ENCODE measurements at regions not wholly inside any gene's neighbourhood (a gene's known extent, or its start where the extent isn't known, plus 50 kb on each side); places are given as distances from the start of the nearest gene placed in this dataset.

DNA sequence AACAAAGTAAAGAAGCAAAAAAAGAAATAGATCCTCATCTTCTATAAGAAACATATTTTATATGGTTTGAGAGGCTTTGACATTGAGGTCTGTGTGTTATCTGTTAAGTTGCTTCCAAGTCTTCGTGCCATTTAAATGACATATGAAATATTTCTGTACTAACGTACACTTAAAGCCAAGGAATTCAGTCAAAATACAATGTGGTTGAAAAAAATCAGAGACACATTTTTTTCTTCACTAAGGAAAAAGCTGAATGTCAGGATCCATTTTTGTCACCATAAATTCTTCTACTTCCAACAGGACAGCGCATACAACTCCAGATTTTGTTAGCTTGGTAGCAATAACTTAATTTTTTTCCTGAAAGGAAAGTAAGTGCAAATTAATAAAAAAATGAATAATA is 168.5 kb downstream of the FAT4 start:
- no peaks in the 10 kb centered on the region for H3K27me3 ChIP-seq (ENCODE audit: insufficient read depth, insufficient read length)
- no peaks in the 10 kb centered on the region for H3K4me1 ChIP-seq (ENCODE audit: insufficient read depth, insufficient read length)
- H3K36me3 ChIP-seq (ENCODE audit: insufficient read depth, insufficient read length, low read length): no peaks in the 10 kb centered on the region
- H3K9me3 ChIP-seq (ENCODE audit: insufficient read depth, low read length): no peaks in the 10 kb centered on the region
- no peak for TF ChIP-seq SUZ12 (IDR thresholded peaks at IDR 0.05; ENCODE audit: extremely low read depth, insufficient read depth, insufficient read length)
- TF ChIP-seq YY1 (IDR thresholded peaks at IDR 0.05; ENCODE audit: insufficient read depth, insufficient read length): no peak
- no peak for TF ChIP-seq ZNF274 (IDR thresholded peaks at IDR 0.05; ENCODE audit: low read depth, low read length)
- H3K4me3 ChIP-seq (ENCODE audit: insufficient read length, low read depth): no peak overlapping the region
- H3K9ac ChIP-seq (ENCODE audit: insufficient read length, low read depth): no peak overlapping the region
- no peak for DNase-seq (ENCODE audit: low read depth, low spot score)

- TF ChIP-seq ZNF274 (IDR thresholded peaks at IDR 0.05; ENCODE audit: low read depth, low read length): no peak
- no peak for TF ChIP-seq YY1 (IDR thresholded peaks at IDR 0.05; ENCODE audit: insufficient read depth, insufficient read length)
- TF ChIP-seq SUZ12 (IDR thresholded peaks at IDR 0.05; ENCODE audit: extremely low read depth, insufficient read depth, insufficient read length): no peak
- DNase-seq (ENCODE audit: low read depth, low spot score): no peak
- H3K4me3 ChIP-seq (ENCODE audit: insufficient read length, low read depth): no peak overlapping the region
- no peaks in the 10 kb centered on the region for H3K27me3 ChIP-seq (ENCODE audit: insufficient read depth, insufficient read length)
- no peaks in the 10 kb centered on the region for H3K4me1 ChIP-seq (ENCODE audit: insufficient read depth, insufficient read length)
- H3K9ac ChIP-seq (ENCODE audit: insufficient read length, low read depth): no peak overlapping the region
- H3K9me3 ChIP-seq (ENCODE audit: insufficient read depth, low read length): no peaks in the 10 kb centered on the region
- H3K36me3 ChIP-seq (ENCODE audit: insufficient read depth, insufficient read length, low read length): no peaks in the 10 kb centered on the region
These were observed 170.2 kb downstream of the FAT4 start for GRCh38 chr4:125484912-125485311.

DNA sequence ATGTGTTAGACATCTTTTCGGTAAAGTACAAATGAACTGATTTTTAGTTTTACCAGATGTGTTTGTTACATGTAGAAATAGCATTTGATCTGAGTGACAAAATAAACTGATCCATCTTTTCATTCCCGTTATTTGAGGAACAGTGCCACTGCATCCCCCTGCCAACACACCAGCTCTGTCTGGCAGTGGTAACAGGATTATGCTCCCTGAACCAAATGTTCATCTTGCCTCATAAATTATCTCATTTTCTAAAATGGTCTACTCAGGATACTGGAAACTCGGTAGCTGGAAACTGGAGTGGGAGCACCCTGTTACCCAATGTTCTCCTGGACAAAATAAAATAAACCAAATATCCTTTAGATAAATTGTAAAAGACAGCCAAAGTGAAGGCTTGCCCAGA is 171.6 kb downstream of the FAT4 start:
- TF ChIP-seq SUZ12 (IDR thresholded peaks at IDR 0.05; ENCODE audit: extremely low read depth, insufficient read depth, insufficient read length) (no peak), ZNF274 (IDR thresholded peaks at IDR 0.05; ENCODE audit: low read depth, low read length) (no peak), YY1 (IDR thresholded peaks at IDR 0.05; ENCODE audit: insufficient read depth, insufficient read length) (no peak)
- Histone ChIP-seq H3K4me1 (ENCODE audit: insufficient read depth, insufficient read length) (no peaks in the 10 kb centered on the region), H3K9me3 (ENCODE audit: insufficient read depth, low read length) (no peaks in the 10 kb centered on the region)

GRCh38 chr4:125489952-125490690 is 175.4 kb downstream of the FAT4 start:
- no peak for DNase-seq (ENCODE audit: low read depth, low spot score)
- no peaks in the 10 kb centered on the region for H3K9me3 ChIP-seq (ENCODE audit: insufficient read depth, low read length)
- TF ChIP-seq YY1 (IDR thresholded peaks at IDR 0.05; ENCODE audit: insufficient read depth, insufficient read length): no peak
- TF ChIP-seq ZNF274 (IDR thresholded peaks at IDR 0.05; ENCODE audit: low read depth, low read length): no peak
- no peak for TF ChIP-seq SUZ12 (IDR thresholded peaks at IDR 0.05; ENCODE audit: extremely low read depth, insufficient read depth, insufficient read length)

More for the DNA sequence above, 171.6 kb downstream of the FAT4 start:
- H3K4me3 ChIP-seq (ENCODE audit: insufficient read length, low read depth): no peak overlapping the region
- no peak for DNase-seq (ENCODE audit: low read depth, low spot score)
- H3K27me3 ChIP-seq (ENCODE audit: insufficient read depth, insufficient read length): no peaks in the 10 kb centered on the region
- H3K36me3 ChIP-seq (ENCODE audit: insufficient read depth, insufficient read length, low read length): no peaks in the 10 kb centered on the region
- H3K9ac ChIP-seq (ENCODE audit: insufficient read length, low read depth): no peak overlapping the region

DNA sequence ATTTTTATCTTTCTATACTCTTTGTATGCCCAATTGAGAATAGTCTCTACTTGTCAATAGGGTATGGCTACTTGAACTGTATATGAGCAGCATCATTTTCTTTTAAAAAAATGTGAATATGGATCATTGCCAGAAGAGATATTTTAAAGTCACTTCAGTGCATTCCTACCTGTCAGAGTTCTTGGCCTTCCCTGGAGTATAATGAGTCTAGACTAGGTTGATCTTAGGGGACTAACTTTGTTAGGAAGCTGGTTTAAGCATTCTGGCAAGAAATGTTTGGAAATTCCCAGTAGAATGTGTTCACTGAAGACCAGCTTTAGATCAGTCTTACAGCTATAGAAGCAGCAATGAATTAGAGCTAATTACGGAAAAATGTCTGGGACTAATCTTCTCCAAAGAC is 178.2 kb downstream of the FAT4 start:
- H3K36me3 ChIP-seq (ENCODE audit: insufficient read depth, insufficient read length, low read length): no peaks in the 10 kb centered on the region

More at GRCh38 chr4:125489952-125490690, 175.4 kb downstream of the FAT4 start:
- H3K4me1 ChIP-seq (ENCODE audit: insufficient read depth, insufficient read length): no peaks in the 10 kb centered on the region
- H3K36me3 ChIP-seq (ENCODE audit: insufficient read depth, insufficient read length, low read length): no peaks in the 10 kb centered on the region
- H3K4me3 ChIP-seq (ENCODE audit: insufficient read length, low read depth): no peak overlapping the region
- no peaks in the 10 kb centered on the region for H3K27me3 ChIP-seq (ENCODE audit: insufficient read depth, insufficient read length)
- no peak overlapping the region for H3K9ac ChIP-seq (ENCODE audit: insufficient read length, low read depth)

GRCh38 chr4:125497861-125498260 is 183.1 kb downstream of the FAT4 start:
- TF ChIP-seq ZNF274 (IDR thresholded peaks at IDR 0.05; ENCODE audit: low read depth, low read length): no peak
- no peak for TF ChIP-seq SUZ12 (IDR thresholded peaks at IDR 0.05; ENCODE audit: extremely low read depth, insufficient read depth, insufficient read length)
- no peak for TF ChIP-seq YY1 (IDR thresholded peaks at IDR 0.05; ENCODE audit: insufficient read depth, insufficient read length)
- Histone ChIP-seq H3K9ac (ENCODE audit: insufficient read length, low read depth) (no peak overlapping the region), H3K4me1 (ENCODE audit: insufficient read depth, insufficient read length) (no peaks in the 10 kb centered on the region), H3K36me3 (ENCODE audit: insufficient read depth, insufficient read length, low read length) (no peaks in the 10 kb centered on the region), H3K9me3 (ENCODE audit: insufficient read depth, low read length) (no peaks in the 10 kb centered on the region), H3K27me3 (ENCODE audit: insufficient read depth, insufficient read length) (no peaks in the 10 kb centered on the region), H3K4me3 (ENCODE audit: insufficient read length, low read depth) (no peak overlapping the region)
- DNase-seq (ENCODE audit: low read depth, low spot score): no peak

More for the DNA sequence above, 178.2 kb downstream of the FAT4 start:
- no peak for DNase-seq (ENCODE audit: low read depth, low spot score)
- Histone ChIP-seq H3K4me3 (ENCODE audit: insufficient read length, low read depth) (no peak overlapping the region), H3K4me1 (ENCODE audit: insufficient read depth, insufficient read length) (no peaks in the 10 kb centered on the region), H3K9ac (ENCODE audit: insufficient read length, low read depth) (no peak overlapping the region), H3K9me3 (ENCODE audit: insufficient read depth, low read length) (no peaks in the 10 kb centered on the region), H3K27me3 (ENCODE audit: insufficient read depth, insufficient read length) (no peaks in the 10 kb centered on the region)
- TF ChIP-seq ZNF274 (IDR thresholded peaks at IDR 0.05; ENCODE audit: low read depth, low read length) (no peak), YY1 (IDR thresholded peaks at IDR 0.05; ENCODE audit: insufficient read depth, insufficient read length) (no peak), SUZ12 (IDR thresholded peaks at IDR 0.05; ENCODE audit: extremely low read depth, insufficient read depth, insufficient read length) (no peak)

DNA sequence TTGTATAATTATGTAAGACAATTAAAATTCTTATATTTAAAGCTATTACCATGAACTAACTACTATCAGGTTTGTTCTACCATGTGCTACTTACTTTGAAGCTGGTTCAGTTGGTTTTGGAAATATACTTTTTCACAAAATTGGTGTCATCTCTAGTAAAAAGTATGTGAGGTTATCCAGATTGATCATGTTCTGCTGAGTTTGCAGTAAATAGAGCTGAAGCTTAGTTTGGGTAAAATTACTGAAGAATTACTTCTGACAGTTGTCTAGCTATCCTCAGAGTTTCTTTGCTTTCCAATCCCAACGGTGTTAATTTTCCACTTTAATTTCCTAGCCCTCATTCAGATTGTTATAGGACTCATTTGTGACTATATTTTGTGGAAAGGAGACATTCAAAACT is 184.2 kb downstream of the FAT4 start:
- Histone ChIP-seq H3K36me3 (ENCODE audit: insufficient read depth, insufficient read length, low read length) (no peaks in the 10 kb centered on the region), H3K27me3 (ENCODE audit: insufficient read depth, insufficient read length) (no peaks in the 10 kb centered on the region), H3K4me1 (ENCODE audit: insufficient read depth, insufficient read length) (no peaks in the 10 kb centered on the region), H3K9ac (ENCODE audit: insufficient read length, low read depth) (no peak overlapping the region), H3K9me3 (ENCODE audit: insufficient read depth, low read length) (no peaks in the 10 kb centered on the region), H3K4me3 (ENCODE audit: insufficient read length, low read depth) (no peak overlapping the region)
- TF ChIP-seq ZNF274 (IDR thresholded peaks at IDR 0.05; ENCODE audit: low read depth, low read length) (no peak), SUZ12 (IDR thresholded peaks at IDR 0.05; ENCODE audit: extremely low read depth, insufficient read depth, insufficient read length) (no peak), YY1 (IDR thresholded peaks at IDR 0.05; ENCODE audit: insufficient read depth, insufficient read length) (no peak)
- DNase-seq (ENCODE audit: low read depth, low spot score): no peak
